Thyroid gland (tissue), 4 donors: ENCODE measurements at regions not wholly inside any gene's neighbourhood (a gene's known extent, or its start where the extent isn't known, plus 50 kb on each side); places are given as distances from the start of the nearest gene placed in this dataset.

Experiments
- CTCF ChIP-seq, 6 experiments: fragments of 200-600 bp in 3 of 6; fragments of 450-650 bp in 3 of 6; sonication (generic) in 3 of 6; IDR thresholded peaks; one replicate each; pipeline ENCODE4 v1.5.1; 2016 to 2019; ENCODE audit warnings: antibody characterized with exemption in 6 of 6, mild to moderate bottlenecking in 2 of 6, inconsistent platforms in 1 of 6, moderate library complexity in 1 of 6
- POLR2A ChIP-seq, 2 donors: fragments of 450-650 bp; IDR thresholded peaks; one replicate each; pipeline ENCODE4 v1.6.1; 2017; ENCODE audit warnings: antibody characterized with exemption in 2 of 2, mild to moderate bottlenecking in 2 of 2, moderate library complexity in 1 of 2

GRCh38 chr2:108167699-108168098 lies 72.1 kb upstream of the SULT1C3 start:
- TF ChIP-seq CTCF (IDR thresholded peaks at IDR 0.05) (no peak), POLR2A (IDR thresholded peaks at IDR 0.05) (no peak)
